Medulla oblongata (tissue), 1 donor: ENCODE measurements at regions not wholly inside any gene's neighbourhood (a gene's known extent, or its start where the extent isn't known, plus 50 kb on each side); places are given as distances from the start of the nearest gene placed in this dataset.

Experiments
- DNase-seq: peaks from one replicate; pipeline ENCODE4 v3.0.0-alpha.2; 2015; ENCODE audit errors: extremely low spot score

- DNase-seq = no peak
Observed at GRCh38 chr5:155068616-155069100, 55.1 kb downstream of the KIF4B start.

GRCh38 chr5:155069961-155070360 lies 56.4 kb downstream of the KIF4B start:
- no peak for DNase-seq

GRCh38 chr5:155070781-155071180 lies 57.2 kb downstream of the KIF4B start:
- no peak for DNase-seq

- DNase-seq = no peak
Observed at GRCh38 chr5:155076379-155076778, 62.8 kb downstream of the KIF4B start.

- DNase-seq = no peak
Observed at GRCh38 chr5:155079698-155080097, 66.1 kb downstream of the KIF4B start.

GRCh38 chr5:155080721-155081120 lies 67.2 kb downstream of the KIF4B start:
- no peak for DNase-seq

GRCh38 chr5:155081618-155082017 lies 68.1 kb downstream of the KIF4B start:
- no peak for DNase-seq

GRCh38 chr5:155082401-155082800 lies 68.8 kb downstream of the KIF4B start:
- DNase-seq = no peak

- no peak for DNase-seq
Observed at GRCh38 chr5:155085282-155085989, 71.9 kb downstream of the KIF4B start.

- no peak for DNase-seq
Observed at GRCh38 chr5:155087036-155087435, 73.5 kb downstream of the KIF4B start.

- no peak for DNase-seq
Observed at GRCh38 chr5:155088811-155089210, 75.3 kb downstream of the KIF4B start.

- DNase-seq = no peak
Observed at GRCh38 chr5:155089643-155090042, 76.1 kb downstream of the KIF4B start.

- no peak for DNase-seq
Observed at GRCh38 chr5:155091063-155091648, 77.6 kb downstream of the KIF4B start.

GRCh38 chr5:155091768-155092717 lies 78.5 kb downstream of the KIF4B start:
- DNase-seq = no peak

GRCh38 chr5:155094455-155094854 lies 80.9 kb downstream of the KIF4B start:
- no peak for DNase-seq

GRCh38 chr5:155097995-155098394 lies 84.4 kb downstream of the KIF4B start:
- no peak for DNase-seq

- no peak for DNase-seq
Observed at GRCh38 chr5:155098433-155098832, 84.9 kb downstream of the KIF4B start.

- DNase-seq = no peak
Observed at GRCh38 chr5:155101697-155102096, 88.1 kb downstream of the KIF4B start.

GRCh38 chr5:155103146-155103545 lies 89.6 kb downstream of the KIF4B start:
- DNase-seq = no peak

- no peak for DNase-seq
Observed at GRCh38 chr5:155104441-155104840, 90.9 kb downstream of the KIF4B start.

GRCh38 chr5:155106221-155106620 lies 92.7 kb downstream of the KIF4B start:
- DNase-seq = no peak

- no peak for DNase-seq
Observed at GRCh38 chr5:155113888-155114287, 100.3 kb downstream of the KIF4B start.
